ENCODE measurements at regions not wholly inside any gene's neighbourhood (a gene's known extent, or its start where the extent isn't known, plus 50 kb on each side); places are given as distances from the start of the nearest gene placed in this dataset.

GRCh38 chr13:31649766-31650165 is 89.6 kb upstream of the RXFP2 start:
- no peak for DNase-seq (ENCODE audit: low spot score)
- TF ChIP-seq CTCF (IDR thresholded peaks at IDR 0.05; ENCODE audit: extremely low read depth, missing control alignments) = no peak

- TF ChIP-seq CTCF (IDR thresholded peaks at IDR 0.05; ENCODE audit: extremely low read depth, missing control alignments) = no peak
- DNase-seq (ENCODE audit: low spot score) = no peak
These were observed 85.6 kb upstream of the RXFP2 start for GRCh38 chr13:31653730-31654129.

- no peak for TF ChIP-seq CTCF (IDR thresholded peaks at IDR 0.05; ENCODE audit: extremely low read depth, missing control alignments)
- no peak for DNase-seq (ENCODE audit: low spot score)
These were observed 75.3 kb upstream of the RXFP2 start for GRCh38 chr13:31663880-31664585.

- no peak for TF ChIP-seq CTCF (IDR thresholded peaks at IDR 0.05; ENCODE audit: extremely low read depth, missing control alignments)
- no peak for DNase-seq (ENCODE audit: low spot score)
These were observed 68.3 kb upstream of the RXFP2 start for GRCh38 chr13:31670831-31671617.

GRCh38 chr13:31674051-31674450 is 65.3 kb upstream of the RXFP2 start:
- no peak for TF ChIP-seq CTCF (IDR thresholded peaks at IDR 0.05; ENCODE audit: extremely low read depth, missing control alignments)
- no peak for DNase-seq (ENCODE audit: low spot score)

- TF ChIP-seq CTCF (IDR thresholded peaks at IDR 0.05; ENCODE audit: extremely low read depth, missing control alignments) = no peak
- no peak for DNase-seq (ENCODE audit: low spot score)
These were observed 63.8 kb upstream of the RXFP2 start for GRCh38 chr13:31675440-31675953.

- no peak for TF ChIP-seq CTCF (IDR thresholded peaks at IDR 0.05; ENCODE audit: extremely low read depth, missing control alignments)
- DNase-seq (ENCODE audit: low spot score) = no peak
These were observed 58.2 kb upstream of the RXFP2 start for GRCh38 chr13:31681133-31681532.
